H1 (cell line): ENCODE measurements at regions not wholly inside any gene's neighbourhood (a gene's known extent, or its start where the extent isn't known, plus 50 kb on each side); places are given as distances from the start of the nearest gene placed in this dataset.

Source experiments
- CBX5 ChIP-seq: fragments of 300-800, 300-1000 bp; sonication (generic); IDR thresholded peaks from 2 replicates; pipeline ENCODE4 v1.7.1; 2016; ENCODE audit warnings: antibody characterized with exemption, low read length, low read depth
- RAD21 ChIP-seq, 2 experiments: IDR thresholded peaks in 1 of 2; conservative IDR thresholded peaks in 1 of 2; 2 replicates each; pipeline ENCODE4 v1.6.1; 2011; ENCODE audit warnings: low read depth in 2 of 2, low read length in 2 of 2, improper control_type of control experiment in 1 of 2, inconsistent platforms in 1 of 2, mild to moderate bottlenecking in 1 of 2, moderate library complexity in 1 of 2
- TF ChIP-seq, protein P1 (sequence below): fragments of 300-600 bp; sonication (generic); IDR thresholded peaks from 2 replicates; pipeline ENCODE4 v1.7.1; 2012; ENCODE audit warnings: low read length, moderate library complexity, mild to moderate bottlenecking, inconsistent platforms; ENCODE audit not compliant: insufficient replicate concordance

GRCh38 chr13:106701771-106702341 lies 133.9 kb upstream of the ARGLU1 start (continued):
- TF ChIP-seq, protein P1, sequence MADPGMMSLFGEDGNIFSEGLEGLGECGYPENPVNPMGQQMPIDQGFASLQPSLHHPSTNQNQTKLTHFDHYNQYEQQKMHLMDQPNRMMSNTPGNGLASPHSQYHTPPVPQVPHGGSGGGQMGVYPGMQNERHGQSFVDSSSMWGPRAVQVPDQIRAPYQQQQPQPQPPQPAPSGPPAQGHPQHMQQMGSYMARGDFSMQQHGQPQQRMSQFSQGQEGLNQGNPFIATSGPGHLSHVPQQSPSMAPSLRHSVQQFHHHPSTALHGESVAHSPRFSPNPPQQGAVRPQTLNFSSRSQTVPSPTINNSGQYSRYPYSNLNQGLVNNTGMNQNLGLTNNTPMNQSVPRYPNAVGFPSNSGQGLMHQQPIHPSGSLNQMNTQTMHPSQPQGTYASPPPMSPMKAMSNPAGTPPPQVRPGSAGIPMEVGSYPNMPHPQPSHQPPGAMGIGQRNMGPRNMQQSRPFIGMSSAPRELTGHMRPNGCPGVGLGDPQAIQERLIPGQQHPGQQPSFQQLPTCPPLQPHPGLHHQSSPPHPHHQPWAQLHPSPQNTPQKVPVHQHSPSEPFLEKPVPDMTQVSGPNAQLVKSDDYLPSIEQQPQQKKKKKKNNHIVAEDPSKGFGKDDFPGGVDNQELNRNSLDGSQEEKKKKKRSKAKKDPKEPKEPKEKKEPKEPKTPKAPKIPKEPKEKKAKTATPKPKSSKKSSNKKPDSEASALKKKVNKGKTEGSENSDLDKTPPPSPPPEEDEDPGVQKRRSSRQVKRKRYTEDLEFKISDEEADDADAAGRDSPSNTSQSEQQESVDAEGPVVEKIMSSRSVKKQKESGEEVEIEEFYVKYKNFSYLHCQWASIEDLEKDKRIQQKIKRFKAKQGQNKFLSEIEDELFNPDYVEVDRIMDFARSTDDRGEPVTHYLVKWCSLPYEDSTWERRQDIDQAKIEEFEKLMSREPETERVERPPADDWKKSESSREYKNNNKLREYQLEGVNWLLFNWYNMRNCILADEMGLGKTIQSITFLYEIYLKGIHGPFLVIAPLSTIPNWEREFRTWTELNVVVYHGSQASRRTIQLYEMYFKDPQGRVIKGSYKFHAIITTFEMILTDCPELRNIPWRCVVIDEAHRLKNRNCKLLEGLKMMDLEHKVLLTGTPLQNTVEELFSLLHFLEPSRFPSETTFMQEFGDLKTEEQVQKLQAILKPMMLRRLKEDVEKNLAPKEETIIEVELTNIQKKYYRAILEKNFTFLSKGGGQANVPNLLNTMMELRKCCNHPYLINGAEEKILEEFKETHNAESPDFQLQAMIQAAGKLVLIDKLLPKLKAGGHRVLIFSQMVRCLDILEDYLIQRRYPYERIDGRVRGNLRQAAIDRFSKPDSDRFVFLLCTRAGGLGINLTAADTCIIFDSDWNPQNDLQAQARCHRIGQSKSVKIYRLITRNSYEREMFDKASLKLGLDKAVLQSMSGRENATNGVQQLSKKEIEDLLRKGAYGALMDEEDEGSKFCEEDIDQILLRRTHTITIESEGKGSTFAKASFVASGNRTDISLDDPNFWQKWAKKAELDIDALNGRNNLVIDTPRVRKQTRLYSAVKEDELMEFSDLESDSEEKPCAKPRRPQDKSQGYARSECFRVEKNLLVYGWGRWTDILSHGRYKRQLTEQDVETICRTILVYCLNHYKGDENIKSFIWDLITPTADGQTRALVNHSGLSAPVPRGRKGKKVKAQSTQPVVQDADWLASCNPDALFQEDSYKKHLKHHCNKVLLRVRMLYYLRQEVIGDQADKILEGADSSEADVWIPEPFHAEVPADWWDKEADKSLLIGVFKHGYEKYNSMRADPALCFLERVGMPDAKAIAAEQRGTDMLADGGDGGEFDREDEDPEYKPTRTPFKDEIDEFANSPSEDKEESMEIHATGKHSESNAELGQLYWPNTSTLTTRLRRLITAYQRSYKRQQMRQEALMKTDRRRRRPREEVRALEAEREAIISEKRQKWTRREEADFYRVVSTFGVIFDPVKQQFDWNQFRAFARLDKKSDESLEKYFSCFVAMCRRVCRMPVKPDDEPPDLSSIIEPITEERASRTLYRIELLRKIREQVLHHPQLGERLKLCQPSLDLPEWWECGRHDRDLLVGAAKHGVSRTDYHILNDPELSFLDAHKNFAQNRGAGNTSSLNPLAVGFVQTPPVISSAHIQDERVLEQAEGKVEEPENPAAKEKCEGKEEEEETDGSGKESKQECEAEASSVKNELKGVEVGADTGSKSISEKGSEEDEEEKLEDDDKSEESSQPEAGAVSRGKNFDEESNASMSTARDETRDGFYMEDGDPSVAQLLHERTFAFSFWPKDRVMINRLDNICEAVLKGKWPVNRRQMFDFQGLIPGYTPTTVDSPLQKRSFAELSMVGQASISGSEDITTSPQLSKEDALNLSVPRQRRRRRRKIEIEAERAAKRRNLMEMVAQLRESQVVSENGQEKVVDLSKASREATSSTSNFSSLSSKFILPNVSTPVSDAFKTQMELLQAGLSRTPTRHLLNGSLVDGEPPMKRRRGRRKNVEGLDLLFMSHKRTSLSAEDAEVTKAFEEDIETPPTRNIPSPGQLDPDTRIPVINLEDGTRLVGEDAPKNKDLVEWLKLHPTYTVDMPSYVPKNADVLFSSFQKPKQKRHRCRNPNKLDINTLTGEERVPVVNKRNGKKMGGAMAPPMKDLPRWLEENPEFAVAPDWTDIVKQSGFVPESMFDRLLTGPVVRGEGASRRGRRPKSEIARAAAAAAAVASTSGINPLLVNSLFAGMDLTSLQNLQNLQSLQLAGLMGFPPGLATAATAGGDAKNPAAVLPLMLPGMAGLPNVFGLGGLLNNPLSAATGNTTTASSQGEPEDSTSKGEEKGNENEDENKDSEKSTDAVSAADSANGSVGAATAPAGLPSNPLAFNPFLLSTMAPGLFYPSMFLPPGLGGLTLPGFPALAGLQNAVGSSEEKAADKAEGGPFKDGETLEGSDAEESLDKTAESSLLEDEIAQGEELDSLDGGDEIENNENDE = no peak
- TF ChIP-seq RAD21 (IDR thresholded peaks at IDR 0.05 in 1 of 2, conservative IDR thresholded peaks at IDR 0.05 in 1 of 2; ENCODE audit: low read depth in 2 of 2, low read length in 2 of 2) (no peak), CBX5 (no peak)
- TF ChIP-seq, all 59 proteins: peak for 0
